ENCODE measurements at regions not wholly inside any gene's neighbourhood (a gene's known extent, or its start where the extent isn't known, plus 50 kb on each side); places are given as distances from the start of the nearest gene placed in this dataset.
A peak's percentile ranks its signal among the peaks of the same experiment; 100 is the strongest.

DNA sequence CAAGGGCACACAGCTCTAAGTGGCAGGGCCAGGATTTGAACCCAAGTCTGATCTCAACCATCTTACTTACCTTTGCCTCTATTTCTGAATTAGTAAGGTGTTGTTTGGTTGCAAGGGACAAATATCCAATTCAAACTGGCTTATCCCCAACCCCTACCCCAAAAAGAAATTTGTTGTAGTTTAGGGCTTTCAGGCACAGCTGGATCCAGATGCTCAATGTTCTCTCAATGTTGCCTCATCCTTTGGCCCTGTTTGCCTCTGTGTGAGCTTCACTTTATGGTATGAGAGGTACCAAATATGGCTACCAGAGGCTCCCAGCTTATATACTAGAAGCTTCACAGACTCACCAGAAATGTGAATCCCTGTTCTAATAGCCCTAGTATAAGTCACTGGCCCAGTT, 499.9 kb downstream of the SHQ1 start:
- no peak overlapping the region for H3K27ac ChIP-seq (ENCODE audit: low read length)
- no peak for DNase-seq
- no peaks in the 10 kb centered on the region for H3K27me3 ChIP-seq (ENCODE audit: control insufficient read depth, insufficient read depth, low read length)
- no peak overlapping the region for H3K4me3 ChIP-seq (ENCODE audit: low read length)
- no peaks in the 10 kb centered on the region for H3K9me3 ChIP-seq (ENCODE audit: control insufficient read depth, low read depth, low read length)
- no peaks in the 10 kb centered on the region for H3K36me3 ChIP-seq (ENCODE audit: control insufficient read depth, insufficient read depth, low read length)
- peaks cover 3% of the 10 kb centered on the region for H3K4me1 ChIP-seq (ENCODE audit: control insufficient read depth, insufficient read depth, low read length)

DNA sequence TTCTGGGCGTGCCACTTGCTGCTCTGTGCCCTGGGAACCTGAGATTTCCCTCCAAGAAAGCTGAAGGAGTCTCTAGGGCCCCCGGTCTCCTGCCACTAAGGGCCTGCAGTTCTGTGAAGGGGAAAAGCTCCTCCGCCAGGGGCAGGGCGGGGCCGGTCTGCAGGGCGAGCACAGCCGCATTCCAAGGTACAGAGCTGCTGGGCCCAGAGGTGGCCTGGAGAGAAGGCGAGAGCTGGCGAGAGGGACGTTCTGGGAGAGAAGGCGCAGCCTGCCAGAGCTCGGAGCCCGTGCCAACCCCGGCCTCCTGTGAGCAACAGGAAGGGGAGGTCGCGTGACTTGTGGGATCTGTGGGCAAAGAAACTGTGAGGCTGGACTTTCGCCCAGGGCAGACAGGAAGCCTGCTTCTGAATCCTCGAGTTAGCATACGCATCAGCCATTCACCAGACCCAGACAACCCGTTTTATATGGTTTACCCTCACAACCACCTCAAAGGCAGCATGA, 500.4 kb downstream of the SHQ1 start:
- WGBS (ENCODE audit: insufficient coverage, low lambda C conversion rate): no CpG with 5 or more reads among the region's 20 CpGs
- peak; percentile 29 to 64 for DNase-seq

DNA sequence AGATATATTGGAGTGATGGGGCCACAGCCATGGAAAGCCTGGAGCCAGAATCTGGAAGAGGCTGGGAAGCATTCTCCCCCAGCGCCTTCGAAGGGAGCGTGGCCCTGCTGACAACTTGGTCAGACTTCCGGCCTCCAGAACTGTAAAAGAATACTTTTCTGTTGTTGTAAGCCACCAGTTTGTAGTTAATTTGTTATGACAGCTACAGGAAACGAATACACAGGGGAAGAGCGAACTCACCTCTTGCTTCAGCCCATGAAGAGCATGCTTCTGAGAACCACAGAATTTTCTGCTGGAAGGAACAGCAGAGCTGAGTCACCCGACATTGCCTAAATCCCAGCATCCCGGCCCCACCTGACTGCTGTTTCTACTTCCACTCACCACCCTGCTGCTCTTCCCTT, 501.7 kb downstream of the SHQ1 start:
- DNase-seq: no peak
- Histone ChIP-seq H3K4me1 (ENCODE audit: control insufficient read depth, insufficient read depth, low read length) (peaks cover 6% of the 10 kb centered on the region), H3K36me3 (ENCODE audit: control insufficient read depth, insufficient read depth, low read length) (no peaks in the 10 kb centered on the region), H3K27ac (ENCODE audit: low read length) (no peak overlapping the region), H3K9me3 (ENCODE audit: control insufficient read depth, low read depth, low read length) (no peaks in the 10 kb centered on the region), H3K4me3 (ENCODE audit: low read length) (no peak overlapping the region), H3K27me3 (ENCODE audit: control insufficient read depth, insufficient read depth, low read length) (no peaks in the 10 kb centered on the region)
- no CpG with 5 or more reads among the region's 8 CpGs for WGBS (ENCODE audit: insufficient coverage, low lambda C conversion rate)

More for the DNA sequence above, 500.4 kb downstream of the SHQ1 start:
- H3K36me3 ChIP-seq (ENCODE audit: control insufficient read depth, insufficient read depth, low read length): no peaks in the 10 kb centered on the region
- H3K27me3 ChIP-seq (ENCODE audit: control insufficient read depth, insufficient read depth, low read length): no peaks in the 10 kb centered on the region
- H3K27ac ChIP-seq (ENCODE audit: low read length): no peak overlapping the region
- no peak overlapping the region for H3K4me3 ChIP-seq (ENCODE audit: low read length)
- H3K4me1 ChIP-seq (ENCODE audit: control insufficient read depth, insufficient read depth, low read length): peaks cover 3% of the 10 kb centered on the region
- no peaks in the 10 kb centered on the region for H3K9me3 ChIP-seq (ENCODE audit: control insufficient read depth, low read depth, low read length)

DNA sequence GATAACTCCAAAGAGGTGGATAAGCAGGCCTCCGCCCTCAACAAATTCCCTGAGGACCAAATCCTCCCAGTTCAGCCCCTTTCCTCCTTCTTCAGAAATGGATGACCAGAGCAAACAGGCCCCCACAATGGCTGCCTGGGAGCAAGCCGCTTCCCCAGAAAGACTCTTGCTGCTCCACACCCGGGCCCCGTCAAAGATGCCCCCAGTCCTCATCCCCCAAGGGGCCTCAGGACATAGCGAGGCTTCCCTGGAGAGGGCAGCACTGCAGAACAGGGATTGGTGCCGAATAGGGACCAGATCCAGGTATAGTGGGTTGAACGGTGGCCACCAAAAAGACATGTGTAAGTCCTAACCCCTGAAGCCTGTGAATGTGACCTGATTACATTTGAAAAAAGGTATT, 502.3 kb downstream of the SHQ1 start:
- H3K4me3 ChIP-seq (ENCODE audit: low read length): no peak overlapping the region
- peaks cover 6% of the 10 kb centered on the region for H3K4me1 ChIP-seq (ENCODE audit: control insufficient read depth, insufficient read depth, low read length)
- H3K27ac ChIP-seq (ENCODE audit: low read length): no peak overlapping the region
- no peaks in the 10 kb centered on the region for H3K27me3 ChIP-seq (ENCODE audit: control insufficient read depth, insufficient read depth, low read length)
- H3K9me3 ChIP-seq (ENCODE audit: control insufficient read depth, low read depth, low read length): no peaks in the 10 kb centered on the region
- WGBS (ENCODE audit: insufficient coverage, low lambda C conversion rate): 100% methylated on average over 1 of the region's 7 CpGs
- H3K36me3 ChIP-seq (ENCODE audit: control insufficient read depth, insufficient read depth, low read length): no peaks in the 10 kb centered on the region
- no peak for DNase-seq

DNA sequence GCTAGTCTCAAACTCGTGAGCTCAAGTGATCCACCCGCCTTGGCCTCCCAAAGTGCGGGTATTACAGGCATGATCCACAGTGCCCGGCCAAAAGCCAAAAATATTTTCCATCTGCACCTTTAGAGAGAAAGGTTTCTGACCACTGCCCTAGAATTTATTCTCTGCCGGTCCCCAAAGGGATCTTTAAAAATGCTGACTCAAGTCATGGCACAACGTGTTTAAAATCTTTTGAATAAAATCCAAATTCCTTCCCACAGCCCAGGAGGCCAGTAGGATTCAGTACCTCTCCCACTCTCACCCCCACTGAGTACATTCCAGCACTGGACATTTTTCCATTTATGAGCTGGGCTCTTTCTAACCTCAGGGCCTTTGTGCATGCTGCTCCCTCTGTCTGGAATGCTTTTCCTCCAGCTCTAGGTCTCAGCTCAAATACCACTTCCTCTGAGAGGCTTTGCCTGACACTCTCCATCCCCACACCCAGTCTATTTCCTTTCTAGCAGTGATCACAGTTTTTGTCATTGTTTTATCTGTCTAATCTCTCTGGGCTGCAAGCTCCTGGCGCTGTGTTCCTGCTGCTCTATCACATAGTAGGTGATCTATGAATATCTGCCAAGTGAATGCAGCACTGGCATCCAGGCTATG, 502.9 kb downstream of the SHQ1 start:
- DNase-seq: no peak
- Histone ChIP-seq H3K4me3 (ENCODE audit: low read length) (no peak overlapping the region), H3K36me3 (ENCODE audit: control insufficient read depth, insufficient read depth, low read length) (no peaks in the 10 kb centered on the region), H3K27me3 (ENCODE audit: control insufficient read depth, insufficient read depth, low read length) (no peaks in the 10 kb centered on the region), H3K27ac (ENCODE audit: low read length) (no peak overlapping the region), H3K9me3 (ENCODE audit: control insufficient read depth, low read depth, low read length) (no peaks in the 10 kb centered on the region), H3K4me1 (ENCODE audit: control insufficient read depth, insufficient read depth, low read length) (peaks cover 8% of the 10 kb centered on the region)
- WGBS (ENCODE audit: insufficient coverage, low lambda C conversion rate): 100% methylated on average over 1 of the region's 7 CpGs

DNA sequence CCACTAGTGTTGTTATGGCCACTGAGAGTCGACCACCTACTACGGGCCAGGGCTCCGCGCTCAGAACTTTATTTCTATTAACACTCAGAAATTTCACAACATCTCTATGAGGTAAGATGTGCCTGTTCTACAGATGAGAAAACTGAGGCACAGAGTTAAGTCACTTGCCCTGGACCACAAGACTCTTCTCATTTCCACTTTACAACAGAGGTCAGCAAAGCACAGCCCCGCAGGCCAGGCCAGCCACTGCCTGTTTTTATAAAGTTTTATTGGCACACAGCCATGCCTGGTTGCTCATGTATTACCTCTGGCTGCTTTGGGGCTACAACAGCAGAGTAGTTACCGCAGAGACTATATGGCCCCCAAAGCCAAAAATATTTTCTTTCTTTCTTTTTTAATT, 503.6 kb downstream of the SHQ1 start:
- 100% methylated on average over 1 of the region's 6 CpGs for WGBS (ENCODE audit: insufficient coverage, low lambda C conversion rate)
- DNase-seq: no peak
- H3K27me3 ChIP-seq (ENCODE audit: control insufficient read depth, insufficient read depth, low read length): no peaks in the 10 kb centered on the region
- H3K27ac ChIP-seq (ENCODE audit: low read length): no peak overlapping the region
- no peaks in the 10 kb centered on the region for H3K9me3 ChIP-seq (ENCODE audit: control insufficient read depth, low read depth, low read length)
- H3K36me3 ChIP-seq (ENCODE audit: control insufficient read depth, insufficient read depth, low read length): no peaks in the 10 kb centered on the region
- no peak overlapping the region for H3K4me3 ChIP-seq (ENCODE audit: low read length)
- H3K4me1 ChIP-seq (ENCODE audit: control insufficient read depth, insufficient read depth, low read length): peaks cover 8% of the 10 kb centered on the region

DNA sequence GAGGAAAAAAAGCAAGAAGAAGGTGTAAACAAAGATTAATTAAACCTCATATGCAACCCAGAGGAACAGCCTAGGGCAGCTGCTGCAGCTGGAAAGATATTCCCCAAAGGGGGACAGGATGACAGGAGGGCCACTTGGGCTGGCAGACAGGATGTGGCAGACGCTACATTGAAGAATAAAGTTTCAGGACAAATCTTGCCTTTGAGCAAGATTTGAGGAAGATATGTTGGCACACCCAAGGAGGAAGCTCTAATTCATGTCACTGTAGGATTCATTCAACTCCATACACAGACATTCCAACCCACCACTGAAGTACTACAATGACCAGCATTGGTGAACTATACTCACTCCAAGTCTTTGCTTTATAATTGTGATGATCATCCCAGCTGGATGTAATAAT, 504.0 kb downstream of the SHQ1 start:
- Histone ChIP-seq H3K9me3 (ENCODE audit: control insufficient read depth, low read depth, low read length) (no peaks in the 10 kb centered on the region), H3K27ac (ENCODE audit: low read length) (no peak overlapping the region), H3K27me3 (ENCODE audit: control insufficient read depth, insufficient read depth, low read length) (no peaks in the 10 kb centered on the region), H3K4me1 (ENCODE audit: control insufficient read depth, insufficient read depth, low read length) (peaks cover 8% of the 10 kb centered on the region), H3K36me3 (ENCODE audit: control insufficient read depth, insufficient read depth, low read length) (no peaks in the 10 kb centered on the region), H3K4me3 (ENCODE audit: low read length) (no peak overlapping the region)
- no peak for DNase-seq
- no CpG with 5 or more reads among the region's 1 CpG for WGBS (ENCODE audit: insufficient coverage, low lambda C conversion rate)

DNA sequence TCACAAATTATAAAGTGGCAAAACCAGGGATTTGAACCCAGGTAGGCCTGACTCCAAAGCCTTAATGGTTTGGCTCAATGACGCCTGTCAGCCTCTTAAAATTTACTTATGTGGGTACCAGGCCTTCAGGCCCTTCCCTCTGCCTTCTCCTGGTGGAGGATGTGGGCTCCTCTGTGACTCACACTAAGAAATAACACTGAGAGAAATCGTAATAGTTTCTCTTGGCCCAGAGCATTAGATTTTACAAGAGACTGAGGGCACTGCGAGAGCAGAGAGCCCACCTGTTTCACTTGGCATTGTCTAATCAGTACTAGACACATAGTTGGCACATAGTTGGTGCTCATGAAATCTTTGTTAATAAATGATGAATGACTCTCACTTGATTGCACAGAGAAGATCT, 505.2 kb downstream of the SHQ1 start:
- no CpG with 5 or more reads among the region's 3 CpGs for WGBS (ENCODE audit: insufficient coverage, low lambda C conversion rate)
- DNase-seq: no peak
- H3K36me3 ChIP-seq (ENCODE audit: control insufficient read depth, insufficient read depth, low read length): no peaks in the 10 kb centered on the region
- H3K4me3 ChIP-seq (ENCODE audit: low read length): no peak overlapping the region
- peaks cover 8% of the 10 kb centered on the region for H3K4me1 ChIP-seq (ENCODE audit: control insufficient read depth, insufficient read depth, low read length)
- H3K27ac ChIP-seq (ENCODE audit: low read length): no peak overlapping the region
- H3K27me3 ChIP-seq (ENCODE audit: control insufficient read depth, insufficient read depth, low read length): no peaks in the 10 kb centered on the region
- H3K9me3 ChIP-seq (ENCODE audit: control insufficient read depth, low read depth, low read length): no peaks in the 10 kb centered on the region

DNA sequence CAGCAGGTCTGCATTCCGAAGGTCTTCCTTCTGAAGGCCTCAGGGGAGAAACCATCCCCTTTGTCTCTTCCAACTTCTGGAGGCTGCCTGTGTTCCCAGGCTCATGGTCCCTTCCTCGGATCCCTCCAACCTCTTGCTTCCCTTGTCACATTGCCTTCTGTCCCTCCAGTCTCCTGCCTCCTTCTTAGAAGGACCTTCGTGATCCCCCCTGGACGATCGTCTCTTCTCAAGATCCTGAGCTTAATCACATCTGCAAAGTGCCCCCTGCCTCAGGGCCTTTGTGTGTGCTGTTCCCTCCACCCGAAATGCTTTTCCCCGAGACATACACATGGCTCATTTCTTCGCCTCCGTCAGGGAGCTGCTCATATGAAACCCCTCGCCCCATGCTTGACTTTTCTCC, 505.8 kb downstream of the SHQ1 start:
- Histone ChIP-seq H3K4me3 (ENCODE audit: low read length) (no peak overlapping the region), H3K36me3 (ENCODE audit: control insufficient read depth, insufficient read depth, low read length) (no peaks in the 10 kb centered on the region), H3K4me1 (ENCODE audit: control insufficient read depth, insufficient read depth, low read length) (peaks cover 5% of the 10 kb centered on the region), H3K27ac (ENCODE audit: low read length) (no peak overlapping the region), H3K9me3 (ENCODE audit: control insufficient read depth, low read depth, low read length) (no peaks in the 10 kb centered on the region), H3K27me3 (ENCODE audit: control insufficient read depth, insufficient read depth, low read length) (no peaks in the 10 kb centered on the region)
- DNase-seq: no peak
- 93% methylated on average over 2 of the region's 10 CpGs for WGBS (ENCODE audit: insufficient coverage, low lambda C conversion rate)

DNA sequence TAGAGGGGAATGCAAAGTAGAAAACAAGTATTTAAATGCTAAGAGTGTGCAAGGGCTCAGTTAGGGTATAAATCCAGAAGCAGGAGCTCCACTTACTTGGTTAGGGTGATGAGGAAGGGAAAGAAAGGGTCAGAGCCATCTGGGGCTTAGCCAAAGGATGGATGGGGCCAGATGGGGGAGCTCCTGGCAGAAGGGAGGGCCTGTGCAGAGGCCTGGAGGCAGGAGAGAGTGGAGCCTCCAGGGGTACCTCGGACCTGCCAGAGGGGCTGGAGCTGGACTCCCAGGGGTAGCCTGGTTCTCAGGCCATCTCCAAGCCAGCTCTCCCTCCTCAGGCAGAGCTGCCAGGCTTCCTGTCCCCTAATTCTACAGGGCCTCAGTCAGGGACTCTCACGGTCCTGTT, 506.3 kb downstream of the SHQ1 start:
- Histone ChIP-seq H3K27me3 (ENCODE audit: control insufficient read depth, insufficient read depth, low read length) (no peaks in the 10 kb centered on the region), H3K4me3 (ENCODE audit: low read length) (no peak overlapping the region), H3K36me3 (ENCODE audit: control insufficient read depth, insufficient read depth, low read length) (no peaks in the 10 kb centered on the region), H3K4me1 (ENCODE audit: control insufficient read depth, insufficient read depth, low read length) (peaks cover 8% of the 10 kb centered on the region), H3K9me3 (ENCODE audit: control insufficient read depth, low read depth, low read length) (no peaks in the 10 kb centered on the region), H3K27ac (ENCODE audit: low read length) (no peak overlapping the region)
- no peak for DNase-seq
- no CpG with 5 or more reads among the region's 2 CpGs for WGBS (ENCODE audit: insufficient coverage, low lambda C conversion rate)

DNA sequence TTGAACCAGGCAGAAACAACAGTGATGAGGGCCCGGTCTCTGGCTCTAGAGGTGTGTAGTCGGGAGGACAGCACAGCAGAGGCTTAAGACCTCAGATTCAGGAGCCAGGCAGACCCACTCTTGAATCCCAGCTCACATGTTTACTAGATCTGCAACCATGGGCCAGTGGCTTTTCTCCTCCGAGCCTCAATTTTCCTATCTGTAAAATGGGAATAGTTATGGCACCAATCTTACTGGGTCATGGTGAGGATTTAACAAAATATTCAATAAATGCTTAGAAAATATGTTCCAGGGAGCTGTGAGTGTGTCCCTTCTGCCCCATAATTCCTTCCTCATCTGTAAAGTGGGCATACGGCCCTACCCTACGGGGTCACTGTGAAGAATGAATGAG, 506.9 kb downstream of the SHQ1 start:
- Histone ChIP-seq H3K27me3 (ENCODE audit: control insufficient read depth, insufficient read depth, low read length) (no peaks in the 10 kb centered on the region), H3K27ac (ENCODE audit: low read length) (no peak overlapping the region), H3K36me3 (ENCODE audit: control insufficient read depth, insufficient read depth, low read length) (no peaks in the 10 kb centered on the region), H3K4me3 (ENCODE audit: low read length) (no peak overlapping the region), H3K4me1 (ENCODE audit: control insufficient read depth, insufficient read depth, low read length) (peaks cover 14% of the 10 kb centered on the region), H3K9me3 (ENCODE audit: control insufficient read depth, low read depth, low read length) (no peaks in the 10 kb centered on the region)
- no peak for DNase-seq
- no CpG with 5 or more reads among the region's 5 CpGs for WGBS (ENCODE audit: insufficient coverage, low lambda C conversion rate)
